C4-2B (cell line): ENCODE measurements at regions not wholly inside any gene's neighbourhood (a gene's known extent, or its start where the extent isn't known, plus 50 kb on each side); places are given as distances from the start of the nearest gene placed in this dataset.

Experiments used
- ZFX ChIP-seq: fragments of 450-650 bp; IDR thresholded peaks from 2 replicates; pipeline ENCODE4 v1.6.1; 2017
- TF ChIP-seq, protein P1 (sequence below): fragments of 450-650 bp; conservative IDR thresholded peaks from 2 replicates; pipeline ENCODE4 v1.5.1; 2017; ENCODE audit warnings: mild to moderate bottlenecking

DNA sequence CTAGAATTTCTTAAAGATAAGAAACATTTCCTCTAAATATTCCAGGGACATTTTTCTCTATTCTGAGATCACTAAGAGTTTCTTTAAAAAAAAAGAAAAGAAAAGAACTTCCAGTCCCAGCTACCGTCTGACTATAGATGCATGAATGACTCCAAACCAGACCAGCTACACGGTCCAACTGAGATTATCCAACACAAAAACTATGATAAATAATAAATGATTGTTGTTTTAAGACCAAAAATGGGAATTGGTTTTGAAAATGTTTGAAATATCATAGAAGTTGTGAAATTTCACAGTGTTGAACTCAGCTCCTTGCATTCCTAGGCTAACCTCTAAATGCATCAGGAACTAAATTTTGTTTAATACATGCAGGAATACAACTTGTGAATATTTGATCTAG lies 1619.6 kb upstream of the LRRTM3 start:
- TF ChIP-seq, protein P1, sequence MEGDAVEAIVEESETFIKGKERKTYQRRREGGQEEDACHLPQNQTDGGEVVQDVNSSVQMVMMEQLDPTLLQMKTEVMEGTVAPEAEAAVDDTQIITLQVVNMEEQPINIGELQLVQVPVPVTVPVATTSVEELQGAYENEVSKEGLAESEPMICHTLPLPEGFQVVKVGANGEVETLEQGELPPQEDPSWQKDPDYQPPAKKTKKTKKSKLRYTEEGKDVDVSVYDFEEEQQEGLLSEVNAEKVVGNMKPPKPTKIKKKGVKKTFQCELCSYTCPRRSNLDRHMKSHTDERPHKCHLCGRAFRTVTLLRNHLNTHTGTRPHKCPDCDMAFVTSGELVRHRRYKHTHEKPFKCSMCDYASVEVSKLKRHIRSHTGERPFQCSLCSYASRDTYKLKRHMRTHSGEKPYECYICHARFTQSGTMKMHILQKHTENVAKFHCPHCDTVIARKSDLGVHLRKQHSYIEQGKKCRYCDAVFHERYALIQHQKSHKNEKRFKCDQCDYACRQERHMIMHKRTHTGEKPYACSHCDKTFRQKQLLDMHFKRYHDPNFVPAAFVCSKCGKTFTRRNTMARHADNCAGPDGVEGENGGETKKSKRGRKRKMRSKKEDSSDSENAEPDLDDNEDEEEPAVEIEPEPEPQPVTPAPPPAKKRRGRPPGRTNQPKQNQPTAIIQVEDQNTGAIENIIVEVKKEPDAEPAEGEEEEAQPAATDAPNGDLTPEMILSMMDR, result no peak
- TF ChIP-seq ZFX, result no peak
